ENCODE measurements at regions not wholly inside any gene's neighbourhood (a gene's known extent, or its start where the extent isn't known, plus 50 kb on each side); places are given as distances from the start of the nearest gene placed in this dataset.
"Not testable (repeated sequence)": the region's sequence is repeated elsewhere in the genome, so short reads cannot be mapped to it uniquely, and the experiment has no call there.

DNA sequence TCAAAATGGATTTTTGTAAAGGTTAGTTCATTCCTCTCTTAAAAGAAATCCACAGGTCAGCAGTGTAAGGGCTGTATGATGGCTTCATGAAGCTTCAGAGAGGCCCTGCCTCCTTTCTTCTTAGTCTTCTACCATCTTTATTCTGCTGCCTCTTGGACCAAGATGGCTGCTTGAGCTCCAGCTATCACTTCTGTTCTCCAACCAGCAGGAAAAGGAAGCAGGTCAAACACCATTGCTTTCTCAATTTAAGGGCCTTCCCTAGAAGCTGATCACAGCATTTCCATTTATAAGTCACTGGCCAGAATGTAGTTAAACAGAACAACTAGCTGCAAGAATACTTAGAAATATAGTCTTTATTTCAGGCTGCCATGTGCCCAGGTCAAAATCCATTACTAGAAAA lies 336.8 kb upstream of the KLF3 start:
- no peak for DNase-seq (ENCODE audit: low read depth in 2 of 3, low spot score in 2 of 3)

DNA sequence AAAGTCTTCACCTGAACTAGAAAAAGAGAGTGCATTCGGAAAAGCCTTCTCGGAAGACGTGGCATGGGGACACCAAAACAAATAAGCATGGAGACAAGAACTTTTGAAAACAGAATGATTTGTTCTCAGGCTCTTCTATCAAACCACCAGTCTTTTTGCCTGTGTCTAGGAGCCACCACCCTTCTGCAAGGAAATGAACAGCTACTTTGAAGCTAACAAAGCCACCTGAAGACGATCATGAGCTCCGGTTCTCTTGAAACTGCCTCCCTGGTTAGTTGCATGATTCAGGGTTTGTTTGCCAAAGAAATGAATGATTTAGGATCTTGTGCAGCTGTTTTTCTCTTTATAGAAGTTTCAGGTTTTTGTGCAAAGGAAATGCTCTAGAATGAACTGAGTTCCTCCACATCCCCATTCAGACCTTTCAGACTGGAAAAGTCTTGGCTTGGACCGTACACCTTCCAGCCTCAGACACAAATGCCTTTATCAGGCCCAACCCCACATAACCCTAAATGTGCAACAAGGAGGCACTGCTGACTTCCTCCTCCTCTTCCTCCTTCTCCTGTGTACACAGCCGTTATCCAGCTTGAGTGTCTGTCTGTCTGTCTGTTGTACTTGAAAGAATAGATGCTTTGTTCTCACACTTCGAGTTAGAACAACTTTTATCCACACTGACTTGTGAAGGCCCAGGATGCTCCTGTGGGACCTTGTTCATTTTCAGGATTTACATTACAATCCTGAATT lies 334.8 kb upstream of the KLF3 start:
- peak in 1 of 3 donors; percentile 25 for DNase-seq (ENCODE audit: low read depth in 2 of 3, low spot score in 2 of 3)

- peak in 1 of 3 donors; percentile 15 for DNase-seq (ENCODE audit: low read depth in 2 of 3, low spot score in 2 of 3)
Measured at GRCh38 chr4:38330321-38330720, 333.7 kb upstream of the KLF3 start.

- DNase-seq (ENCODE audit: low read depth in 2 of 3, low spot score in 2 of 3), result no peak
Measured at GRCh38 chr4:38330936-38331335, 333.1 kb upstream of the KLF3 start.

GRCh38 chr4:38332699-38333098 lies 331.3 kb upstream of the KLF3 start:
- no peak for DNase-seq (ENCODE audit: low read depth in 2 of 3, low spot score in 2 of 3)

GRCh38 chr4:38333219-38333618 lies 330.8 kb upstream of the KLF3 start:
- peak in 1 of 3 donors; percentile 28 for DNase-seq (ENCODE audit: low read depth in 2 of 3, low spot score in 2 of 3)

DNA sequence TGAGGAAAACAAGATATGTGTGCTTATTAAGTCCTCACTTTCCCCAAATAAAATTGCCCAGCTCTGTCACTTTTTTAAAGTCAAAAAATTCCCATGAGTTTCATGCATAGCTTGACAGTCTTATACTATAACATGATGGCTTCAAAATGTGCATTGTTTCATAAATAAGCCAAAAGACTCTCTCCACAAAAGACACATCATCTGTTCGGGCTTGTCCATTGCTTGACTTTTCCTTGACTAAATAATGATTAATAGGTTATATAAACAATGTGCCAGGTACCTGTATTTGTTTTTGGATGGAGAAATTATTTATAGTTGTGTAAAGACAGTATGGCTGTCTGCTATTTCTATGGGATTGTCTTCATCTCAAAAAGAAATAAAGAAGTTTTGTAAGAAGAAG lies 329.2 kb upstream of the KLF3 start:
- no peak for DNase-seq (ENCODE audit: low read depth in 2 of 3, low spot score in 2 of 3)

GRCh38 chr4:38338939-38339338 lies 325.1 kb upstream of the KLF3 start:
- DNase-seq (ENCODE audit: low read depth in 2 of 3, low spot score in 2 of 3), result not testable (repeated sequence)

DNA sequence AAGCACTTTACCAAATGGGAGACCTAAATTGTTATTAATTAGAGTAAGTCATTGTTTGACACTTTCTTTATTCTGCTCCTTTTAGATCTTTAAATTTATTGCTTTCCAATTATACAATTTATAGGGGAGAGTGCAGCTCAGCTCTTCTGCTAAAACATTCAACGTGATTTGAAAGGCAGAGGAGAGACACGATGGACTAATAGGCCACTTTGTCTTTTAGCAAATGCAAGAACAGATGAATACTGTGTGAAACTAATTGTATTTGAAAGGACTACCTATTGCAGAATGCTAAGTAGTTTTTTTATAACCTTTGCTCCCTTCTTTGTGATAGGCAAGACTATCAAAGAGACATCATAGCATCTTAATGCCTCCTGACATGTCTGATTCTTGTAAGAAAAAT lies 320.4 kb upstream of the KLF3 start:
- no peak for DNase-seq (ENCODE audit: low read depth in 2 of 3, low spot score in 2 of 3)

DNA sequence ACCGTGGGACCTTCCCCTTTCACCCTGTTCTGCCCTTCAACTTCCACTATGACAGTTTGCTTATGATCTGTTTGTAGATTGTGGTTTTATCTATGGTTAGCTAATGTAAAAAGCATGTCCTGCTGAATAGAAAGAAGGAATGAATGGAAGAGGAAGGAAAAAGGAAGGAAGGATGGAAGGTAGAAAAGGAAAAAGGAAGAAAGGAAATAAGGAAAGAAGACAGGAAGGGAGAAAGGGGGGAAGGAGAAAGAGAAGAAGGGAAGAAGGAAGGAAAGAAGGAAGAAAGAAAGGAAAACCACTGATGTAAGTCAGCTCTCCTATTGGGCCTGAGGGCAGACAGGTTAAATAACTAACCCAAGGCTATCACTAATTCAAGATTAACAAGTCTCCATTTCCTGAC lies 319.1 kb upstream of the KLF3 start:
- DNase-seq (ENCODE audit: low read depth in 2 of 3, low spot score in 2 of 3), result no peak

DNA sequence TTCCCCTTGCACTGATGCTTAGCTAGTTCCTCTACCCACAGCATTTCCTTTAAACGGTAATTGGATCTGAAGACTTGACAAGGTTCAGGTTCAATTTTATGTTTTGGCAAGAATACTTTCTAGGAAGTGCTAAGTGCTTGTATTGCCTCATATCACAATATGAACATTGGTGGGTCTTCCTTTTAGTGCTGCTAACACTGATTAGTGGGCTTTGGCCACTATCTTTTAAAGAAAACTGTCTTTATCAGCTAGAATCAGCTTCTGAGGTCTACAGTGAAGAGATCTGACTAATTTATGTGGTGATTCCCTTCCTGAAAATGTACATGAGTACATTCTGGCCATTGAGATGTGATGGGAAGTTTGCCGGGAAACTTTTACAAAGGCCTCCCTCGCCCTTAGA lies 316.7 kb upstream of the KLF3 start:
- peak in 1 of 3 donors; percentile 34 for DNase-seq (ENCODE audit: low read depth in 2 of 3, low spot score in 2 of 3)

GRCh38 chr4:38354421-38354820 lies 309.6 kb upstream of the KLF3 start:
- DNase-seq (ENCODE audit: low read depth in 2 of 3, low spot score in 2 of 3), result no peak

- no peak for DNase-seq (ENCODE audit: low read depth in 2 of 3, low spot score in 2 of 3)
Measured at GRCh38 chr4:38354872-38355271, 309.1 kb upstream of the KLF3 start.

DNA sequence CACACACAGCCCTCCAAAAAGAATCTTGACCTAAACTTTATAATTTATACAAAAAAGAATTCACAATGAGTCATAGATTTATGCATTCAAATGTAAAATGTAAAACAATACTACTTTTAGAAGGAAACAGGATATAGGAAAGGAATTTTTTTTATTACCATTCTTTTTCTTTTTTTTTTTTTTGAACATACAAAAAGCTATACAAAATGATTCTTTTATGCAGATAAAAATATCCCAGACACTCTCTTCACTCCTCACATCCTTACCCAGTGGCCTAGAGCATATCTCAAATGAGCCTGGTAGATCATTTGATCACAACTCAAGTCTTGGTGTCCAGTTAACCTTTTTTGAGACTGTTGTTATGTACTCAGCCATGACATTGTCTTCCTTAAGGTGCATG lies 307.3 kb upstream of the KLF3 start:
- DNase-seq (ENCODE audit: low read depth in 2 of 3, low spot score in 2 of 3), result no peak

DNA sequence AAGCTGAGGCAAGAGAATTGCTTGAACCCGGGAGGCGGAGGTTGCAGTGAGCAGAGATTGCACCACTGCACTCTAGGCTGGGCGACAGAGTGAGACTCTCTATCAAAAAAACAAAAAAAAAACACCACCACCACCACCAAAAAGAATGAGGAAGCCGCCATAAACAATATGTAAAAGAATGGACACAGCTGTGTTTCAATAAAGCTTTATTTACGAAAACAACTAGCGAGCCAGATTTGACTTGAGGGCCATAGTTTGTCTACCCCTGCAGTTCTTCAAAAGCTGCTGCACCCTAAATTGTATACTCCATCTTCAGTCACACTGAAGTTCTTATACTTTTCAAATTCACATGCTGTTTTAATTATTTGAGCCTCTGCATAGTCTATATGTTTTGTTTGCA lies 306.5 kb upstream of the KLF3 start:
- DNase-seq (ENCODE audit: low read depth in 2 of 3, low spot score in 2 of 3), result no peak

- DNase-seq (ENCODE audit: low read depth in 2 of 3, low spot score in 2 of 3), result no peak
Measured at GRCh38 chr4:38359113-38359512, 304.9 kb upstream of the KLF3 start.

DNA sequence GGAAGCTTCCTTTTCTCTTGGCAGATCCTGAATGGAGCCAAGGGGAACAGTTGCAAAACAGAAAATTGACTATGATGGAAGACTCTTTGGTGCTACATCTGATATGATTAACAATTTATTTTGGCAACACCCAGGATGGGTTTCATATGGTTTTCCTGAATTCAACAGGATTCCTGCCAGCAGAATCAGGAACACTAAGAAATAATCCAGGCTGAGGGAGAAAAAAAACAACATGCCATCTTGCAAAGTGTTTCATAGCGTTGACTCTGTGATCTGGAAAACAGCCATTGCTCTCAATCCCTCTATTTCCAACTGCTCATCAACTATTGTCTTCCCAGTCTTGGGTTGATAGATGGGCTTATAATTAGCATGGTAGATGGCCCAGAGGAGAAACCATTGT lies 303.8 kb upstream of the KLF3 start:
- DNase-seq (ENCODE audit: low read depth in 2 of 3, low spot score in 2 of 3), result no peak

- no peak for DNase-seq (ENCODE audit: low read depth in 2 of 3, low spot score in 2 of 3)
Measured at GRCh38 chr4:38364383-38364963, 299.5 kb upstream of the KLF3 start.

DNA sequence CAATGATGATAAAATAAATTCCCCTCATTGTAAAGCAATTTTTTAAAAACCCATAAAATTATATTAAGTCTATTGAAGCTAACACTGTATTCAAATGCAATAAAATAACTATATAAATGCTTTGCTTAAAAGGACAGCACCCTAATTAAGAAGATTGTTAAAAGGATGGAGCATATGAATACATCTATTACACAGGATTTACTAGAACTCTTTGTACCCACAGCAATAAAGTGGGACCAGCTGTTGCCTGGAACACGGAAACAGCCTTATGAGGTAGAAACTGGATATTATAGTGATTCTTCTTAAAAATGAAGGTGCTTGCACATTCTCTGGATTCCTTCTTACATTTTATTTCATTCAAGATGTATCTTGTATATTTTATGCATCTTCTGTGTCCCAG lies 298.7 kb upstream of the KLF3 start:
- no peak for DNase-seq (ENCODE audit: low read depth in 2 of 3, low spot score in 2 of 3)

- DNase-seq (ENCODE audit: low read depth in 2 of 3, low spot score in 2 of 3), result no peak
Measured at GRCh38 chr4:38365748-38366310, 298.2 kb upstream of the KLF3 start.

DNA sequence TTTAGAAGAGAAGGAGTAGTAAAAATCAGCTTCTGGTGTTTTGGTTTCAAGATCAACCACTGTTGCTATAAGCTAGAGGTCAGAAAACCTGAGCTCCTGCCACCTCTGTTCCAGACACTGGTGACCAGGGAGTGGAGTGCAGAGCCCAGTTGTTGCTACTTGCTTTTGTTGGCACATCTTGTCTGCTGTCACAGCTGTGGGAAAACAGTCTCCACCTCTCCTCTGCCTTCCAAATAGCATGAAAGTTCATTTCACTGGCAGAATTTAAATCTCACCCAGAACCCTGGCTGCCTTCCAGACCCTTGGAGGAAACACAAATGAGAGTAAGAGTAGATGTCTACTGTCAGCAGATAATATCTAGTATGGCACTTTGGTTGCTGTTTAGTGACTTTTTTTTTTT lies 297.5 kb upstream of the KLF3 start:
- no peak for DNase-seq (ENCODE audit: low read depth in 2 of 3, low spot score in 2 of 3)

- DNase-seq (ENCODE audit: low read depth in 2 of 3, low spot score in 2 of 3), result no peak
Measured at GRCh38 chr4:38366997-38367396, 297.0 kb upstream of the KLF3 start.
